ENCODE measurements at regions not wholly inside any gene's neighbourhood (a gene's known extent, or its start where the extent isn't known, plus 50 kb on each side); places are given as distances from the start of the nearest gene placed in this dataset.

DNA sequence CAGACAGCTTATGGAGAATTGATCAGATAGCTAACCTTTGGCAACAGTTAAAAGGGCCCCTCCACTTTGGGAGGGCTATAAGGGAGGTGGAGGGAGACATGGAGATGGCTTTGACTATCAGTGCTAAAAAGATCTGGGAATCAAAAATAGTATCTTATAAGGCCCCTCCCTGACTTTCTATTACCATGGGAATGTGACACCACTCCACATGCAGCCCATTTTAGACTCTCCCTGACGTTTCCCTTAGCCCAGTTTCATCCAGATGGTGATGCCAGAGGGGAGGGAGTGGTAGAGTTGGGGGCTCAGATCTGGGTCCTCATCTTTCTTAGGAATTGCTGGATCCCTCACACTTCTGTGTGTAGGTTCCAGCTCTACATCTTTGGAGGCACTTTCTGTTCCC lies 200.0 kb upstream of the DTNBP1 start:
- no TSS peak for BruUV-seq (replicated peaks)
- H4K20me1 ChIP-seq (ENCODE audit: insufficient read depth) = no peaks in the 10 kb centered on the region
- H3K4me1 ChIP-seq (ENCODE audit: control insufficient read depth in 1 of 2, insufficient read depth in 2 of 2, low read length in 2 of 2) = no peaks in the 10 kb centered on the region
- no peaks in the 10 kb centered on the region for H3K9me3 ChIP-seq (ENCODE audit: control insufficient read depth in 1 of 2, insufficient read depth in 1 of 2, low read depth in 1 of 2, low read length in 2 of 2)
- intact Hi-C loops (cut with micrococcal nuclease) = no loop called here
- ChIA-PET POLR2A (no interaction called here), RAD21 (ENCODE audit: low non-redundant PET in 1 of 2, low total read pairs in 2 of 2, uncharacterized antibody in 2 of 2, unreplicated experiment in 2 of 2) (no interaction called here), CTCF (no interaction called here)
- H3K27ac ChIP-seq (ENCODE audit: low read depth, low read length) = no peak overlapping the region
- H3K36me3 ChIP-seq (ENCODE audit: control insufficient read depth in 1 of 2, insufficient read depth in 2 of 2, low read length in 2 of 2) = no peaks in the 10 kb centered on the region
- no peak overlapping the region for H3K9ac ChIP-seq (ENCODE audit: low read length)
- TF ChIP-seq ZNF274 (IDR thresholded peaks at IDR 0.05; ENCODE audit: low read depth, low read length) (no peak), EZH2 (IDR thresholded peaks at IDR 0.05) (no peak), SIN3A (IDR thresholded peaks at IDR 0.05; ENCODE audit: low read depth) (no peak), EZH2phosphoT487 (IDR thresholded peaks at IDR 0.05; ENCODE audit: borderline replicate concordance) (no peak), TCF7L2 (IDR thresholded peaks at IDR 0.05; ENCODE audit: borderline replicate concordance, extremely low read depth, insufficient read depth, insufficient read length) (no peak), POLR2AphosphoS5 (IDR thresholded peaks at IDR 0.05; ENCODE audit: low read depth, low read length) (no peak), SRF (IDR thresholded peaks at IDR 0.05; ENCODE audit: low read depth) (no peak), POLR2A (IDR thresholded peaks at IDR 0.05; ENCODE audit: borderline replicate concordance, extremely low read depth, insufficient read depth, insufficient read length) (no peak)
- TF ChIP-seq, protein P1, sequence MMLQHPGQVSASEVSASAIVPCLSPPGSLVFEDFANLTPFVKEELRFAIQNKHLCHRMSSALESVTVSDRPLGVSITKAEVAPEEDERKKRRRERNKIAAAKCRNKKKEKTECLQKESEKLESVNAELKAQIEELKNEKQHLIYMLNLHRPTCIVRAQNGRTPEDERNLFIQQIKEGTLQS (IDR thresholded peaks at IDR 0.05) = no peak
- TF ChIP-seq, protein P2, sequence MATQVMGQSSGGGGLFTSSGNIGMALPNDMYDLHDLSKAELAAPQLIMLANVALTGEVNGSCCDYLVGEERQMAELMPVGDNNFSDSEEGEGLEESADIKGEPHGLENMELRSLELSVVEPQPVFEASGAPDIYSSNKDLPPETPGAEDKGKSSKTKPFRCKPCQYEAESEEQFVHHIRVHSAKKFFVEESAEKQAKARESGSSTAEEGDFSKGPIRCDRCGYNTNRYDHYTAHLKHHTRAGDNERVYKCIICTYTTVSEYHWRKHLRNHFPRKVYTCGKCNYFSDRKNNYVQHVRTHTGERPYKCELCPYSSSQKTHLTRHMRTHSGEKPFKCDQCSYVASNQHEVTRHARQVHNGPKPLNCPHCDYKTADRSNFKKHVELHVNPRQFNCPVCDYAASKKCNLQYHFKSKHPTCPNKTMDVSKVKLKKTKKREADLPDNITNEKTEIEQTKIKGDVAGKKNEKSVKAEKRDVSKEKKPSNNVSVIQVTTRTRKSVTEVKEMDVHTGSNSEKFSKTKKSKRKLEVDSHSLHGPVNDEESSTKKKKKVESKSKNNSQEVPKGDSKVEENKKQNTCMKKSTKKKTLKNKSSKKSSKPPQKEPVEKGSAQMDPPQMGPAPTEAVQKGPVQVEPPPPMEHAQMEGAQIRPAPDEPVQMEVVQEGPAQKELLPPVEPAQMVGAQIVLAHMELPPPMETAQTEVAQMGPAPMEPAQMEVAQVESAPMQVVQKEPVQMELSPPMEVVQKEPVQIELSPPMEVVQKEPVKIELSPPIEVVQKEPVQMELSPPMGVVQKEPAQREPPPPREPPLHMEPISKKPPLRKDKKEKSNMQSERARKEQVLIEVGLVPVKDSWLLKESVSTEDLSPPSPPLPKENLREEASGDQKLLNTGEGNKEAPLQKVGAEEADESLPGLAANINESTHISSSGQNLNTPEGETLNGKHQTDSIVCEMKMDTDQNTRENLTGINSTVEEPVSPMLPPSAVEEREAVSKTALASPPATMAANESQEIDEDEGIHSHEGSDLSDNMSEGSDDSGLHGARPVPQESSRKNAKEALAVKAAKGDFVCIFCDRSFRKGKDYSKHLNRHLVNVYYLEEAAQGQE (IDR thresholded peaks at IDR 0.05; ENCODE audit: low read depth) = no peak
- TF ChIP-seq, protein P3, sequence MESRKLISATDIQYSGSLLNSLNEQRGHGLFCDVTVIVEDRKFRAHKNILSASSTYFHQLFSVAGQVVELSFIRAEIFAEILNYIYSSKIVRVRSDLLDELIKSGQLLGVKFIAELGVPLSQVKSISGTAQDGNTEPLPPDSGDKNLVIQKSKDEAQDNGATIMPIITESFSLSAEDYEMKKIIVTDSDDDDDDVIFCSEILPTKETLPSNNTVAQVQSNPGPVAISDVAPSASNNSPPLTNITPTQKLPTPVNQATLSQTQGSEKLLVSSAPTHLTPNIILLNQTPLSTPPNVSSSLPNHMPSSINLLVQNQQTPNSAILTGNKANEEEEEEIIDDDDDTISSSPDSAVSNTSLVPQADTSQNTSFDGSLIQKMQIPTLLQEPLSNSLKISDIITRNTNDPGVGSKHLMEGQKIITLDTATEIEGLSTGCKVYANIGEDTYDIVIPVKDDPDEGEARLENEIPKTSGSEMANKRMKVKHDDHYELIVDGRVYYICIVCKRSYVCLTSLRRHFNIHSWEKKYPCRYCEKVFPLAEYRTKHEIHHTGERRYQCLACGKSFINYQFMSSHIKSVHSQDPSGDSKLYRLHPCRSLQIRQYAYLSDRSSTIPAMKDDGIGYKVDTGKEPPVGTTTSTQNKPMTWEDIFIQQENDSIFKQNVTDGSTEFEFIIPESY (IDR thresholded peaks at IDR 0.05; ENCODE audit: extremely low read depth, insufficient replicate concordance, low read length) = no peak
- H3K27me3 ChIP-seq (ENCODE audit: insufficient read depth, low read length) = no peaks in the 10 kb centered on the region; the same call in 1 of the 2 replicates
- ATAC-seq (no peak), DNase-seq (ENCODE audit: low read depth, low spot score) (no peak)
- no peak overlapping the region for H3K4me2 ChIP-seq (ENCODE audit: low read length)
- H3K4me3 ChIP-seq (replicated peaks in 1 of 2; ENCODE audit: low read depth in 1 of 2, low read length in 2 of 2) = no peak overlapping the region
- H3K9me2 ChIP-seq (ENCODE audit: insufficient read depth) = no peaks in the 10 kb centered on the region
- no peaks in the 10 kb centered on the region for H3K79me2 ChIP-seq (ENCODE audit: insufficient read depth, low read length)
- H2AFZ ChIP-seq (ENCODE audit: low read depth, low read length, poor library complexity, severe bottlenecking) = no peak overlapping the region
